Uterus (tissue), 3 donors: ENCODE measurements at regions not wholly inside any gene's neighbourhood (a gene's known extent, or its start where the extent isn't known, plus 50 kb on each side); places are given as distances from the start of the nearest gene placed in this dataset.

Source experiments
- DNase-seq, 2 donors: peaks; one replicate each; pipeline ENCODE4 v3.0.0-alpha.2; 2019 to 2020
- H3K27ac ChIP-seq, 2 donors: fragments of 200-600 bp; sonication (generic); 1 replicate in 1 of 2; 2 replicates in 1 of 2; pipeline ENCODE4 v1.5.1; 2016 to 2018
- H3K27me3 ChIP-seq, 2 donors: fragments of 200-600 bp; sonication (generic); one replicate each; pipeline ENCODE4 v1.5.1; 2018 to 2019; ENCODE audit warnings: control low read depth in 1 of 2
- H3K36me3 ChIP-seq, 2 donors: fragments of 200-600 bp; sonication (generic); one replicate each; pipeline ENCODE4 v1.5.1; 2019; ENCODE audit warnings: control low read depth in 1 of 2
- H3K4me1 ChIP-seq, 2 donors: fragments of 200-600 bp; sonication (generic); one replicate each; pipeline ENCODE4 v1.5.1; 2018 to 2019; ENCODE audit warnings: control low read depth in 1 of 2
- H3K4me3 ChIP-seq, 2 donors: fragments of 200-600 bp; sonication (generic); 1 replicate in 1 of 2; 2 replicates in 1 of 2; pipeline ENCODE4 v1.5.1; 2018 to 2019; ENCODE audit warnings: mild to moderate bottlenecking in 1 of 2
- H3K9me3 ChIP-seq, 2 donors: fragments of 200-600 bp; sonication (generic); one replicate each; pipeline ENCODE4 v1.5.1; 2019; ENCODE audit warnings: control low read depth in 1 of 2
- CTCF ChIP-seq, 4 experiments: fragments of 200-600 bp in 2 of 4; fragments of 450-650 bp in 2 of 4; sonication (generic) in 2 of 4; IDR thresholded peaks; one replicate each; pipeline ENCODE4 v1.5.1; 2016 to 2019; ENCODE audit warnings: antibody characterized with exemption in 4 of 4, mild to moderate bottlenecking in 2 of 4, moderate library complexity in 1 of 4
- POLR2A ChIP-seq, 2 donors: fragments of 450-650 bp; IDR thresholded peaks; one replicate each; pipeline ENCODE4 v1.6.1; 2016; ENCODE audit warnings: antibody characterized with exemption in 2 of 2, mild to moderate bottlenecking in 1 of 2, moderate library complexity in 1 of 2
- intact Hi-C: fragments of 100-400 bp; cut with DNase I; formaldehyde crosslinking; loops from one replicate; pipeline ENCODE4 v1.15.1; 2023; ENCODE audit warnings: low total_unique reads
- donor health status: DM: yes; HTN: yes; CAD: no.

- TF ChIP-seq CTCF (IDR thresholded peaks at IDR 0.05) (no peak), POLR2A (IDR thresholded peaks at IDR 0.05) (no peak)
- Histone ChIP-seq H3K27me3 (no peaks in the 10 kb centered on the region), H3K4me3 (no peak overlapping the region), H3K36me3 (no peaks in the 10 kb centered on the region), H3K27ac (no peak overlapping the region), H3K4me1 (no peaks in the 10 kb centered on the region), H3K9me3 (no peaks in the 10 kb centered on the region)
- no peak for DNase-seq
- intact Hi-C loops, result no loop called here
Observed at GRCh38 chr4:129233691-129234090, 137.7 kb downstream of the C4orf33 start.

GRCh38 chr4:129236351-129236750 lies 140.4 kb downstream of the C4orf33 start:
- Histone ChIP-seq H3K27ac (no peak overlapping the region), H3K27me3 (no peaks in the 10 kb centered on the region), H3K4me3 (no peak overlapping the region), H3K4me1 (no peaks in the 10 kb centered on the region), H3K36me3 (no peaks in the 10 kb centered on the region), H3K9me3 (no peaks in the 10 kb centered on the region)
- DNase-seq, result no peak
- intact Hi-C loops, result no loop called here
- TF ChIP-seq POLR2A (IDR thresholded peaks at IDR 0.05), result no peak
- no peak for TF ChIP-seq CTCF (IDR thresholded peaks at IDR 0.05)

- Histone ChIP-seq H3K9me3 (no peaks in the 10 kb centered on the region), H3K4me3 (no peak overlapping the region), H3K27me3 (no peaks in the 10 kb centered on the region), H3K27ac (no peak overlapping the region), H3K4me1 (no peaks in the 10 kb centered on the region), H3K36me3 (no peaks in the 10 kb centered on the region)
- peak in 1 of 2 donors; percentile 16 for DNase-seq
- intact Hi-C loops, result no loop called here
- TF ChIP-seq POLR2A (IDR thresholded peaks at IDR 0.05), result no peak
- no peak for TF ChIP-seq CTCF (IDR thresholded peaks at IDR 0.05)
Observed at GRCh38 chr4:129239088-129239487, 143.1 kb downstream of the C4orf33 start.

- Histone ChIP-seq H3K27ac (no peak overlapping the region), H3K4me3 (no peak overlapping the region), H3K27me3 (no peaks in the 10 kb centered on the region), H3K4me1 (no peaks in the 10 kb centered on the region), H3K36me3 (no peaks in the 10 kb centered on the region), H3K9me3 (no peaks in the 10 kb centered on the region)
- no peak for TF ChIP-seq CTCF (IDR thresholded peaks at IDR 0.05)
- no peak for TF ChIP-seq POLR2A (IDR thresholded peaks at IDR 0.05)
- intact Hi-C loops, result no loop called here
- no peak for DNase-seq
Observed at GRCh38 chr4:129240816-129241215, 144.9 kb downstream of the C4orf33 start.

- H3K9me3 ChIP-seq, result no peaks in the 10 kb centered on the region
- intact Hi-C loops, result no loop called here
Observed at GRCh38 chr4:129246145-129246544, 150.2 kb downstream of the C4orf33 start.

More at GRCh38 chr4:129246145-129246544, 150.2 kb downstream of the C4orf33 start:
- Histone ChIP-seq H3K4me3 (no peak overlapping the region), H3K36me3 (no peaks in the 10 kb centered on the region), H3K27me3 (no peaks in the 10 kb centered on the region), H3K27ac (no peak overlapping the region), H3K4me1 (no peaks in the 10 kb centered on the region)
- TF ChIP-seq CTCF (IDR thresholded peaks at IDR 0.05) (no peak), POLR2A (IDR thresholded peaks at IDR 0.05) (no peak)
- DNase-seq, result no peak
